H1 (cell line): ENCODE measurements at regions not wholly inside any gene's neighbourhood (a gene's known extent, or its start where the extent isn't known, plus 50 kb on each side); places are given as distances from the start of the nearest gene placed in this dataset.

Experiments used
- CTCF ChIA-PET: fragments of 300-600 bp; sonication (Branson Sonifier 250); formaldehyde crosslinking; loops from one replicate; lab custom pipeline; 2021; ENCODE audit not compliant: partially characterized antibody; lab: Charles Lee
- POLR2A ChIA-PET: fragments of 300-600 bp; sonication (Branson Sonifier 250); formaldehyde crosslinking; loops from one replicate; lab custom pipeline; 2021; ENCODE audit warnings: inconsistent platforms; ENCODE audit not compliant: partially characterized antibody; lab: Charles Lee
- DNase-seq, 2 experiments: peaks; one replicate each; pipeline versions ENCODE4 v3.0.0 to v3.0.0-alpha.2; 2010 to 2022; ENCODE audit warnings: low spot score in 2 of 2, low read depth in 1 of 2, mixed read lengths in 1 of 2
- FAIRE-seq: peaks from 2 replicates; lab custom pipeline; 2011; peaks lifted over from hg19 to GRCh38; lab: Jason Lieb, UNC
- H2AFZ ChIP-seq: 2 replicates; pipeline ENCODE4 v1.8.1; 2012; ENCODE audit warnings: low read length, inconsistent platforms
- H2AK5ac ChIP-seq: 2 replicates; pipeline ENCODE4 v1.6.1; 2013; ENCODE audit warnings: low read depth, low read length
- H2BK120ac ChIP-seq: replicated peaks from 2 replicates; pipeline ENCODE3; 2013; ENCODE audit warnings: low read depth, low read length, inconsistent platforms
- H2BK12ac ChIP-seq: 2 replicates; pipeline ENCODE4 v1.6.1; 2013; ENCODE audit warnings: low read depth, low read length
- H2BK15ac ChIP-seq: 2 replicates; pipeline ENCODE4 v1.6.1; 2013; ENCODE audit warnings: low read length
- H2BK20ac ChIP-seq: 2 replicates; pipeline ENCODE4 v1.6.1; 2013; ENCODE audit warnings: low read length
- H2BK5ac ChIP-seq: 2 replicates; pipeline ENCODE4 v1.6.1; 2013; ENCODE audit warnings: low read depth, low read length
- H3K14ac ChIP-seq: 2 replicates; pipeline ENCODE4 v1.6.1; 2013; ENCODE audit warnings: inconsistent platforms; ENCODE audit not compliant: insufficient read length
- H3K18ac ChIP-seq: 2 replicates; pipeline ENCODE4 v1.6.1; 2013; ENCODE audit warnings: low read length; ENCODE audit errors: extremely low read depth
- H3K23ac ChIP-seq: 2 replicates; pipeline ENCODE4 v1.6.1; 2013; ENCODE audit warnings: inconsistent platforms; ENCODE audit not compliant: insufficient read length
- H3K23me2 ChIP-seq: 2 replicates; pipeline ENCODE4 v1.6.1; 2013; ENCODE audit warnings: low read depth, low read length
- H3K27ac ChIP-seq: 2 replicates; pipeline ENCODE4 v1.6.1; 2011; ENCODE audit warnings: low read depth, low read length, inconsistent platforms
- H3K27me3 ChIP-seq, 4 experiments: replicated peaks in 1 of 4; 1 replicate in 1 of 4; 2 replicates in 3 of 4; pipeline versions ENCODE4 v1.6.1 to v1.8.1; 2011 to 2013; ENCODE audit warnings: low read length in 3 of 4, mild to moderate bottlenecking in 3 of 4, inconsistent platforms in 2 of 4, mixed read lengths in 2 of 4, moderate library complexity in 1 of 4; ENCODE audit not compliant: control insufficient read depth in 3 of 4, insufficient read depth in 3 of 4; ENCODE audit errors: extremely low read depth in 1 of 4
- H3K36me3 ChIP-seq, 4 experiments: 2 replicates each; pipeline versions ENCODE4 v1.6.1 to v1.8.1; 2011 to 2013; ENCODE audit warnings: mild to moderate bottlenecking in 4 of 4, low read length in 3 of 4, moderate library complexity in 2 of 4, control low read depth in 1 of 4, inconsistent platforms in 1 of 4; ENCODE audit not compliant: insufficient read depth in 4 of 4, control insufficient read depth in 2 of 4
- H3K4ac ChIP-seq: replicated peaks from 2 replicates; pipeline ENCODE3; 2013; ENCODE audit warnings: low read length, low read depth, mixed read lengths, inconsistent platforms; ENCODE audit not compliant: insufficient read length
- H3K4me1 ChIP-seq, 4 experiments: replicated peaks in 1 of 4; 1 replicate in 1 of 4; 2 replicates in 3 of 4; pipeline versions ENCODE4 v1.6.1 to v1.8.1; 2011 to 2013; ENCODE audit warnings: low read length in 3 of 4, inconsistent platforms in 2 of 4, mixed read lengths in 1 of 4; ENCODE audit not compliant: insufficient read depth in 4 of 4, control insufficient read depth in 3 of 4
- H3K4me2 ChIP-seq, 2 experiments: 2 replicates each; pipeline versions ENCODE4 v1.6.1 to v1.8.1; 2011 to 2013; ENCODE audit warnings: low read depth in 2 of 2, low read length in 2 of 2, control low read depth in 1 of 2, inconsistent platforms in 1 of 2, mild to moderate bottlenecking in 1 of 2; ENCODE audit not compliant: insufficient read depth in 1 of 2
- H3K4me3 ChIP-seq, 4 experiments: fragments of 200-600, 300-600 bp in 1 of 4; sonication (generic), shearing (Covaris generic), sonication (Bioruptor Twin) in 1 of 4; 2 replicates each; pipeline versions ENCODE4 v1.5.1 to v1.8.1; 2011 to 2016; ENCODE audit warnings: low read length in 4 of 4, low read depth in 3 of 4, control low read depth in 2 of 4, inconsistent platforms in 2 of 4, mild to moderate bottlenecking in 2 of 4, mixed read lengths in 1 of 4, moderate library complexity in 1 of 4; ENCODE audit not compliant: insufficient read depth in 2 of 4; ENCODE audit errors: extremely low read depth in 1 of 4
- H3K56ac ChIP-seq: replicated peaks from 2 replicates; pipeline ENCODE3; 2013; ENCODE audit warnings: low read depth, mild to moderate bottlenecking, mixed read lengths, low read length, inconsistent platforms; ENCODE audit not compliant: insufficient read length
- H3K79me1 ChIP-seq: 2 replicates; pipeline ENCODE4 v1.6.1; 2013; ENCODE audit warnings: low read depth, low read length, control low read depth
- H3K79me2 ChIP-seq, 2 experiments: 2 replicates each; pipeline versions ENCODE4 v1.6.1 to v1.8.1; 2012 to 2013; ENCODE audit warnings: low read length in 2 of 2, mild to moderate bottlenecking in 2 of 2, inconsistent platforms in 1 of 2; ENCODE audit not compliant: insufficient read depth in 2 of 2, control insufficient read depth in 1 of 2
- H3K9ac ChIP-seq, 4 experiments: replicated peaks in 1 of 4; 1 replicate in 1 of 4; 2 replicates in 3 of 4; pipeline versions ENCODE4 v1.6.1 to v1.8.1; 2011 to 2013; ENCODE audit warnings: low read depth in 3 of 4, low read length in 3 of 4, control low read depth in 2 of 4, mild to moderate bottlenecking in 2 of 4, moderate library complexity in 2 of 4, inconsistent platforms in 1 of 4; ENCODE audit errors: extremely low read depth in 1 of 4
- H3K9me3 ChIP-seq, 2 experiments: 2 replicates each; pipeline versions ENCODE4 v1.6.1 to v1.8.1; 2012 to 2013; ENCODE audit warnings: mild to moderate bottlenecking in 2 of 2, moderate library complexity in 2 of 2, control low read depth in 1 of 2, inconsistent platforms in 1 of 2, low read depth in 1 of 2, low read length in 1 of 2, mixed read lengths in 1 of 2; ENCODE audit not compliant: insufficient read depth in 2 of 2
- H4K20me1 ChIP-seq, 2 experiments: replicated peaks in 1 of 2; 2 replicates each; pipeline versions ENCODE3 to v1.8.1; 2011 to 2013; ENCODE audit warnings: inconsistent platforms in 2 of 2, low read length in 2 of 2, mild to moderate bottlenecking in 1 of 2; ENCODE audit not compliant: insufficient read depth in 2 of 2, control insufficient read depth in 1 of 2
- H4K5ac ChIP-seq: 2 replicates; pipeline ENCODE4 v1.6.1; 2013; ENCODE audit warnings: low read length, low read depth, mixed read lengths, inconsistent platforms; ENCODE audit not compliant: insufficient read length
- H4K8ac ChIP-seq: 2 replicates; pipeline ENCODE4 v1.8.0; 2013; ENCODE audit warnings: mild to moderate bottlenecking, moderate library complexity, low read length, inconsistent platforms; ENCODE audit not compliant: insufficient read depth; ENCODE audit errors: extremely low read depth
- H4K91ac ChIP-seq: replicated peaks from 2 replicates; pipeline ENCODE3; 2013; ENCODE audit warnings: low read length, mixed read lengths, inconsistent platforms; ENCODE audit not compliant: insufficient read length
- CBX5 ChIP-seq: fragments of 300-800, 300-1000 bp; sonication (generic); IDR thresholded peaks from 2 replicates; pipeline ENCODE4 v1.7.1; 2016; ENCODE audit warnings: antibody characterized with exemption, low read length, low read depth
- CHD2 ChIP-seq: IDR thresholded peaks from 2 replicates; pipeline ENCODE4 v1.6.1; 2012; ENCODE audit warnings: low read length, improper control_type of control experiment
- CTBP2 ChIP-seq: IDR thresholded peaks from 2 replicates; pipeline ENCODE4 v1.7.0; 2011; ENCODE audit warnings: borderline replicate concordance, mild to moderate bottlenecking, moderate library complexity, mixed read lengths, low read length; ENCODE audit not compliant: insufficient read depth, insufficient read length
- EGR1 ChIP-seq: IDR thresholded peaks from 2 replicates; pipeline ENCODE4 v1.6.1; 2011; ENCODE audit warnings: low read depth, low read length, borderline replicate concordance
- EZH2 ChIP-seq: fragments of 200-600 bp; sonication (generic); IDR thresholded peaks from 2 replicates; pipeline ENCODE4 v1.7.1; 2012; ENCODE audit warnings: low read depth, mild to moderate bottlenecking, moderate library complexity, low read length, inconsistent platforms; ENCODE audit not compliant: severe bottlenecking
- FOSL1 ChIP-seq: IDR thresholded peaks from 2 replicates; pipeline ENCODE4 v1.6.1; 2011; ENCODE audit warnings: mild to moderate bottlenecking, low read depth, low read length, moderate library complexity; ENCODE audit not compliant: insufficient read depth
- KDM1A ChIP-seq: fragments of 200-600, 300-600 bp; sonication (generic); IDR thresholded peaks from 2 replicates; pipeline ENCODE4 v1.7.1; 2016; ENCODE audit warnings: mild to moderate bottlenecking, low read length, borderline replicate concordance
- KDM4A ChIP-seq: IDR thresholded peaks from one replicate; pipeline ENCODE4 v1.7.1; 2012; ENCODE audit warnings: low read depth, mild to moderate bottlenecking, moderate library complexity, low read length, inconsistent platforms; ENCODE audit not compliant: severe bottlenecking
- PHF8 ChIP-seq: fragments of 200-600 bp; sonication (generic); conservative IDR thresholded peaks from 2 replicates; pipeline ENCODE4 v1.7.1; 2012; ENCODE audit warnings: low read depth, mild to moderate bottlenecking, inconsistent platforms, low read length, moderate library complexity
- SP1 ChIP-seq: IDR thresholded peaks from 2 replicates; pipeline ENCODE4 v1.6.1; 2011; ENCODE audit warnings: low read depth, low read length
- SRF ChIP-seq: IDR thresholded peaks from 2 replicates; pipeline ENCODE4 v1.6.1; 2011; ENCODE audit warnings: mild to moderate bottlenecking, low read depth, low read length, moderate library complexity
- SUZ12 ChIP-seq: fragments of 200-600 bp; sonication (generic); IDR thresholded peaks from 2 replicates; pipeline ENCODE4 v1.6.1; 2012; ENCODE audit warnings: mild to moderate bottlenecking, inconsistent platforms, low read length, moderate library complexity, mixed read lengths
- TAF1 ChIP-seq: IDR thresholded peaks from 2 replicates; pipeline ENCODE4 v1.6.1; 2011; ENCODE audit warnings: mild to moderate bottlenecking, low read depth, low read length
- TBP ChIP-seq: IDR thresholded peaks from 2 replicates; pipeline ENCODE4 v1.6.1; 2011; ENCODE audit warnings: low read depth, low read length, improper control_type of control experiment
- YY1 ChIP-seq: IDR thresholded peaks from 2 replicates; pipeline ENCODE4 v1.6.1; 2011; ENCODE audit warnings: low read depth, mild to moderate bottlenecking, low read length
- ZNF274 ChIP-seq: IDR thresholded peaks from 2 replicates; pipeline ENCODE4 v1.7.0; 2012; ENCODE audit warnings: low read length, borderline replicate concordance; ENCODE audit errors: extremely low read depth
- WGBS, 2 experiments: shearing (Covaris generic) in 1 of 2; methylation state at CpG; one replicate each; pipeline versions ENCODE4 v1.1.6 to v1.1.7; 2013 to 2015; ENCODE audit warnings: low lambda C conversion rate in 2 of 2, mixed read lengths in 2 of 2, inconsistent platforms in 1 of 2, low coverage in 1 of 2, missing lambda C conversion rate in 1 of 2; ENCODE audit not compliant: insufficient replicate concordance in 2 of 2, insufficient coverage in 1 of 2, insufficient read length in 1 of 2; ENCODE audit errors: extremely low coverage in 1 of 2, missing lambda C conversion rate in 1 of 2; 5-methylcytosine and 5-hydroxymethylcytosine counted together

DNA sequence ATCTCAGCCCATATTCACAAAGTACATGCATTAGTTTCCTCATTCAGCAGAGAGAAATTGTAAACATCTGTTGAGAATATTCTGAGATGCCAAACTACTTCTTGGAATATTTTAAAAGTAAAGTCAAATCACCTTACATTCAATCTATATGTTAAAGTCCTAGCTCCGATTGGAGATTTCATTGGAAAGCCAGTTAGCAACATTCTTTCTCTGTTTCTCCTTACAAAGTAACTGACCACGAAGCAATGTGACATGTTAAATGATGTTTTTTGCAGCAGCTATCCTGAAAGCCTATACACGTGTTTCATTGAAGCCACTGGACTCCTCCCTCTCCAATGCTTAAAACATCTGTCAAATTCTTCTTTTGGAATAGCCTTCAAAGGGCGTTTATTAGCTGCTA is 379.1 kb upstream of the CCNH start:
- Histone ChIP-seq H3K9me3 (no peaks in the 10 kb centered on the region), H3K9ac (no peak overlapping the region), H2BK20ac (no peak overlapping the region), H3K23ac (no peak overlapping the region), H2BK120ac (no peak overlapping the region), H2BK12ac (no peak overlapping the region), H4K20me1 (no peaks in the 10 kb centered on the region), H4K91ac (no peak overlapping the region), H2BK15ac (no peak overlapping the region), H3K79me2 (no peaks in the 10 kb centered on the region), H3K14ac (no peak overlapping the region), H3K27ac (no peak overlapping the region), H3K23me2 (no peaks in the 10 kb centered on the region), H3K79me1 (no peaks in the 10 kb centered on the region), H3K56ac (no peak overlapping the region), H3K18ac (no peak overlapping the region), H2AK5ac (no peak overlapping the region), H2BK5ac (no peak overlapping the region), H2AFZ (no peak overlapping the region), H3K4me1 (peaks cover 0 to 7% (median 0%) of the 10 kb centered on the region in 4 experiments; a peak in 1 of 7 replicates), H3K4ac (no peak overlapping the region), H3K27me3 (peaks cover 0 to 12% (median 1%) of the 10 kb centered on the region in 4 experiments; a peak in 3 of 7 replicates), H3K36me3 (no peaks in the 10 kb centered on the region), H3K4me3 (no peak overlapping the region), H4K8ac (no peak overlapping the region), H4K5ac (no peak overlapping the region), H3K4me2 (no peak overlapping the region)
- ChIA-PET POLR2A (no interaction called here), CTCF (interaction anchor here (1.0 kb wide), 1 partner anchor 899 kb away, joined by 5 read pairs; no protein-coding TSS in a partner anchor)
- FAIRE-seq (no peak), DNase-seq (no peak)
- WGBS, 2 experiments: 82% methylated on average over 4 of the region's 4 CpGs; no CpG with 5 or more reads in 1 of the 2 experiments
- TF ChIP-seq KDM1A (no peak), KDM4A (no peak), CBX5 (no peak), EGR1 (no peak), CTBP2 (no peak), TAF1 (no peak), PHF8 (no peak), FOSL1 (no peak), EZH2 (no peak), SP1 (no peak), SUZ12 (no peak), CHD2 (no peak), SRF (no peak), TBP (no peak), ZNF274 (no peak), YY1 (no peak)
